ENCODE measurements at regions not wholly inside any gene's neighbourhood (a gene's known extent, or its start where the extent isn't known, plus 50 kb on each side); places are given as distances from the start of the nearest gene placed in this dataset.

GRCh38 chr7:54831046-54831643 lies 72.1 kb upstream of the SEC61G start:
- Mint-ChIP-seq H3K9me3 (peaks cover 5% of the 10 kb centered on the region), H3K27ac (no peak overlapping the region), H3K27me3 (peaks cover 4% of the 10 kb centered on the region), H3K4me1 (ENCODE audit: unreplicated experiment) (no peaks in the 10 kb centered on the region), H3K4me3 (no peak overlapping the region), H3K36me3 (no peaks in the 10 kb centered on the region)
- TF ChIP-seq, protein P1, sequence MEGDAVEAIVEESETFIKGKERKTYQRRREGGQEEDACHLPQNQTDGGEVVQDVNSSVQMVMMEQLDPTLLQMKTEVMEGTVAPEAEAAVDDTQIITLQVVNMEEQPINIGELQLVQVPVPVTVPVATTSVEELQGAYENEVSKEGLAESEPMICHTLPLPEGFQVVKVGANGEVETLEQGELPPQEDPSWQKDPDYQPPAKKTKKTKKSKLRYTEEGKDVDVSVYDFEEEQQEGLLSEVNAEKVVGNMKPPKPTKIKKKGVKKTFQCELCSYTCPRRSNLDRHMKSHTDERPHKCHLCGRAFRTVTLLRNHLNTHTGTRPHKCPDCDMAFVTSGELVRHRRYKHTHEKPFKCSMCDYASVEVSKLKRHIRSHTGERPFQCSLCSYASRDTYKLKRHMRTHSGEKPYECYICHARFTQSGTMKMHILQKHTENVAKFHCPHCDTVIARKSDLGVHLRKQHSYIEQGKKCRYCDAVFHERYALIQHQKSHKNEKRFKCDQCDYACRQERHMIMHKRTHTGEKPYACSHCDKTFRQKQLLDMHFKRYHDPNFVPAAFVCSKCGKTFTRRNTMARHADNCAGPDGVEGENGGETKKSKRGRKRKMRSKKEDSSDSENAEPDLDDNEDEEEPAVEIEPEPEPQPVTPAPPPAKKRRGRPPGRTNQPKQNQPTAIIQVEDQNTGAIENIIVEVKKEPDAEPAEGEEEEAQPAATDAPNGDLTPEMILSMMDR (conservative IDR thresholded peaks at IDR 0.05) = no peak
- no peak for DNase-seq (ENCODE audit: extremely low spot score, unreplicated experiment)

- Mint-ChIP-seq H3K4me1 (ENCODE audit: unreplicated experiment) (no peaks in the 10 kb centered on the region), H3K9me3 (peaks cover 5% of the 10 kb centered on the region)
These were observed 72.7 kb upstream of the SEC61G start for GRCh38 chr7:54831644-54832095.

DNA sequence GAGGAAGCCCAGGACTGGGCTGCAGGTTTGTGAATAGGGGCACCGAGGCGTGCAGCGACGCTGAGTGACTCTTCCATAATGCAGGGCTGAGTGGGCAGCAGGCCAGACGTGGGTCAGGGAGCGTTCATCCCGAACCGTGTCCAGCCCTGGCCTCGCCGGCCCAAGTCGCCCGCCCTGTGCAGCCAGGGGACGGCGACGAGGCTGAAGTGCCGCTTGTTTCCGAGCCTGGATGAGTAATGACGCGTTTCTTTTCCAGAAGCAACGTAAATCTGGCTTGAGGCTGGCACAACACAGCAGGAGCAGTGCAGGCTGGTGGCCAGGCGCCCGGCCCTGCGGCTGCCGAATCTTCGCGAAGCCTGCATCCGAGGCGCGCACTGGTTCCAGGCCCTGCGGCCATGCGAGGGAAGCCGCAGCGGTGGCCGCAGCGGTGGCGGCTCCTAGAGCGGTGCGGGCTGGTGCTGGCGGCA lies 74.0 kb upstream of the SEC61G start:
- Mint-ChIP-seq H3K9me3 (peaks cover 5% of the 10 kb centered on the region), H3K4me1 (ENCODE audit: unreplicated experiment) (no peaks in the 10 kb centered on the region), H3K4me3 (no peak overlapping the region), H3K27ac (no peak overlapping the region), H3K36me3 (no peaks in the 10 kb centered on the region), H3K27me3 (peaks cover 4% of the 10 kb centered on the region)
- TF ChIP-seq, protein P1 (conservative IDR thresholded peaks at IDR 0.05) = no peak
- DNase-seq (ENCODE audit: extremely low spot score, unreplicated experiment) = no peak

More at GRCh38 chr7:54831644-54832095, 72.7 kb upstream of the SEC61G start:
- TF ChIP-seq, protein P1 (conservative IDR thresholded peaks at IDR 0.05) = no peak
- Mint-ChIP-seq H3K27ac (no peak overlapping the region), H3K36me3 (no peaks in the 10 kb centered on the region), H3K4me3 (no peak overlapping the region), H3K27me3 (peaks cover 4% of the 10 kb centered on the region)
- DNase-seq (ENCODE audit: extremely low spot score, unreplicated experiment) = no peak

DNA sequence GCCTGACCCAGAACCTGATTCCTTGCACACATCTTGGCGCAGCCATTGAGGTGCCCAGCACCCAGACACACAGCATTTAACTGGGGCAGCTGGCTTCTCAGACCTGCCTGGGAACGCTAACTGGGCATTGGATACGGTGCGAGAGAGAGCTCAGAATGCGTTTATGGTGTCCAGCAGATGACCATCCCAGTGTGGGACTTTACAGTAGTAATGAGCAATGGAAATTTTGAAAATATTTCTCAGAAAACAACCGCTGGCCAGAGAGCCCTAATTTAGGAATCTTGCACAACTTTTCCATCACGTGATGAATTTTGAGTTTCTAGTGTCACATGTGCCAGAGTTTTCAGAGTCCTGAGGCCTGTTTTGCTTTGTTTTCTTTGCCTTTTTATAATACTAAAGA lies 78.2 kb upstream of the SEC61G start:
- Mint-ChIP-seq H3K4me3 (no peak overlapping the region), H3K4me1 (ENCODE audit: unreplicated experiment) (peaks cover 19% of the 10 kb centered on the region)

DNA sequence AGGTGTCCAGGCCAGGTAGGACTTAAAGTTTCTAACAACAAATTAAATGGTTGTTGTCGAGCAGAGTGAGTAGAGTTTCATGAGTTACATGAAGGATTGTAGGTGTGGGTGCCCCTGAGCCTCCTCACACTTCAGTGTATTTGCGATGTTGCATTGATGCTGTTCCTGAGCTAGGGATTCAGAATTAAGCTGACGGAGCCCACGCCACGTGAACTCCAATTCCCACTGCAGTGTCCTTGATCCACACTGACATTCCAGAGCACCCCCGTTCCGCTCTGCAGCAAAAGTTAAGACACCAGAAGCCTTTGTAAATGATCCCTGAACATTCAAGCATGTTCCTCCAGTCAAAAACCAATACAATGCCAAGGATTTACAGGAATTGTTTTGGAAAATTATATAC lies 78.8 kb upstream of the SEC61G start:
- no peak for DNase-seq (ENCODE audit: extremely low spot score, unreplicated experiment)
- TF ChIP-seq, protein P1 (conservative IDR thresholded peaks at IDR 0.05) = no peak
- H3K27me3 Mint-ChIP-seq = peaks cover 2% of the 10 kb centered on the region
- no peak overlapping the region for H3K27ac Mint-ChIP-seq
- H3K36me3 Mint-ChIP-seq = no peaks in the 10 kb centered on the region
- no peak overlapping the region for H3K4me3 Mint-ChIP-seq
- no peaks in the 10 kb centered on the region for H3K9me3 Mint-ChIP-seq
- peaks cover 25% of the 10 kb centered on the region for H3K4me1 Mint-ChIP-seq (ENCODE audit: unreplicated experiment)

More for the DNA sequence above, 78.2 kb upstream of the SEC61G start:
- TF ChIP-seq, protein P1 (conservative IDR thresholded peaks at IDR 0.05) = no peak
- H3K36me3 Mint-ChIP-seq = no peaks in the 10 kb centered on the region
- DNase-seq (ENCODE audit: extremely low spot score, unreplicated experiment) = no peak
- no peak overlapping the region for H3K27ac Mint-ChIP-seq
- H3K27me3 Mint-ChIP-seq = peaks cover 2% of the 10 kb centered on the region
- no peaks in the 10 kb centered on the region for H3K9me3 Mint-ChIP-seq
